HEK293 (cell line): ENCODE measurements at regions not wholly inside any gene's neighbourhood (a gene's known extent, or its start where the extent isn't known, plus 50 kb on each side); places are given as distances from the start of the nearest gene placed in this dataset.

ENCODE experiments used
- CTCF ChIP-seq: fragments of 450-650 bp; formaldehyde crosslinking; IDR thresholded peaks from 2 replicates; pipeline ENCODE4 v1.5.1; 2016; ENCODE audit warnings: missing biosample characterization, missing genetic modification characterization
- MYNN ChIP-seq: fragments of 450-650 bp; formaldehyde crosslinking; IDR thresholded peaks from 2 replicates; pipeline ENCODE4 v1.5.1; 2016; ENCODE audit warnings: missing biosample characterization, missing genetic modification characterization, borderline replicate concordance
- YY2 ChIP-seq: fragments of 450-650 bp; formaldehyde crosslinking; IDR thresholded peaks from 2 replicates; pipeline ENCODE4 v1.5.1; 2016; ENCODE audit warnings: missing biosample characterization, missing genetic modification characterization
- ZBTB11 ChIP-seq: fragments of 450-650 bp; formaldehyde crosslinking; conservative IDR thresholded peaks from 2 replicates; pipeline ENCODE4 v1.5.1; 2016; ENCODE audit warnings: low read depth, missing biosample characterization, missing genetic modification characterization
- ZNF174 ChIP-seq: fragments of 450-650 bp; formaldehyde crosslinking; IDR thresholded peaks from 2 replicates; pipeline ENCODE4 v1.5.0; 2017; ENCODE audit warnings: missing biosample characterization, mild to moderate bottlenecking, missing genetic modification characterization
- ZNF280C ChIP-seq: fragments of 450-650 bp; formaldehyde crosslinking; IDR thresholded peaks from 2 replicates; pipeline ENCODE4 v1.5.1; 2016; ENCODE audit warnings: missing biosample characterization, missing genetic modification characterization
- ZNF561 ChIP-seq: fragments of 450-650 bp; IDR thresholded peaks from 2 replicates; pipeline ENCODE4 v1.5.1; 2018; ENCODE audit warnings: missing biosample characterization, missing genetic modification characterization, borderline replicate concordance

GRCh38 chrX:94252211-94252610 is 578.2 kb downstream of the FAM133A start:
- TF ChIP-seq ZNF174 (tag by site-specific recombination) (no peak), ZNF280C (no peak), MYNN (no peak), CTCF (no peak), ZNF561 (tag by site-specific recombination) (no peak), ZBTB11 (tag by site-specific recombination) (no peak), YY2 (tag by site-specific recombination) (no peak)
